ENCODE measurements at regions not wholly inside any gene's neighbourhood (a gene's known extent, or its start where the extent isn't known, plus 50 kb on each side); places are given as distances from the start of the nearest gene placed in this dataset.

DNA sequence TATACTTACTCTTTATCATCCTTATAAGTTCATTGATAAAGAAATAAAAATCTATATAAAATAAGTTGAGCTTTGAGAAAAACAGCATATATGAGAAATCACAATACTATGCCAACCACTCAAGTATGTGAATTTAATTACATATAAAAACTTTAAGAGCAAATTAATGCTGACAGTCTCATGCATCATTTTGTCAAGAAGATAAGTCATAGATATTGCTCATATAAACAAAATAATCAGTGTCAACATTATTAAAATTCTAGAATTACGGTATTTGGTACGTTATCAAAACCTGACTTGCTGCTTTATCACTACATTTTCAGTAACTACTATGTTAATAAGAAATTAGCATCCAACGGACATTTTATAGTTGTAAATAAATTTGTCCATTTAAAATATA, 111.2 kb downstream of the FBXO8 start:
- TF ChIP-seq, protein P1, sequence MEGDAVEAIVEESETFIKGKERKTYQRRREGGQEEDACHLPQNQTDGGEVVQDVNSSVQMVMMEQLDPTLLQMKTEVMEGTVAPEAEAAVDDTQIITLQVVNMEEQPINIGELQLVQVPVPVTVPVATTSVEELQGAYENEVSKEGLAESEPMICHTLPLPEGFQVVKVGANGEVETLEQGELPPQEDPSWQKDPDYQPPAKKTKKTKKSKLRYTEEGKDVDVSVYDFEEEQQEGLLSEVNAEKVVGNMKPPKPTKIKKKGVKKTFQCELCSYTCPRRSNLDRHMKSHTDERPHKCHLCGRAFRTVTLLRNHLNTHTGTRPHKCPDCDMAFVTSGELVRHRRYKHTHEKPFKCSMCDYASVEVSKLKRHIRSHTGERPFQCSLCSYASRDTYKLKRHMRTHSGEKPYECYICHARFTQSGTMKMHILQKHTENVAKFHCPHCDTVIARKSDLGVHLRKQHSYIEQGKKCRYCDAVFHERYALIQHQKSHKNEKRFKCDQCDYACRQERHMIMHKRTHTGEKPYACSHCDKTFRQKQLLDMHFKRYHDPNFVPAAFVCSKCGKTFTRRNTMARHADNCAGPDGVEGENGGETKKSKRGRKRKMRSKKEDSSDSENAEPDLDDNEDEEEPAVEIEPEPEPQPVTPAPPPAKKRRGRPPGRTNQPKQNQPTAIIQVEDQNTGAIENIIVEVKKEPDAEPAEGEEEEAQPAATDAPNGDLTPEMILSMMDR (IDR thresholded peaks at IDR 0.05), result no peak
- TF ChIP-seq ZFX (IDR thresholded peaks at IDR 0.05; ENCODE audit: borderline replicate concordance), result no peak

Data from 22Rv1 (cell line).